ENCODE measurements at regions not wholly inside any gene's neighbourhood (a gene's known extent, or its start where the extent isn't known, plus 50 kb on each side); places are given as distances from the start of the nearest gene placed in this dataset.

- no TSS peak for BruUV-seq (replicated peaks)
- in situ Hi-C loops (cut with MboI) (no loop called here), intact Hi-C loops (cut with micrococcal nuclease; ENCODE audit: unreplicated experiment) (loop anchor here (10.0 kb wide), 1 partner anchor 1722 kb away; no protein-coding TSS in a partner anchor)
- ATAC-seq (peak; percentile 78), FAIRE-seq (peak; percentile 62), DNase-seq (ENCODE audit: low read depth, low spot score) (no peak)
- Histone ChIP-seq H3K27me3 (replicated peaks in 1 of 2; ENCODE audit: control insufficient read depth in 2 of 2, insufficient read depth in 2 of 2, low read length in 1 of 2) (no peaks in the 10 kb centered on the region), H4K20me1 (ENCODE audit: control insufficient read depth, insufficient read depth) (no peaks in the 10 kb centered on the region), H3K9ac (ENCODE audit: control insufficient read depth, insufficient read depth, low read length) (no peak overlapping the region), H3K4me2 (ENCODE audit: control insufficient read depth, insufficient read depth) (no peak overlapping the region), H3K9me3 (replicated peaks; ENCODE audit: control insufficient read depth, insufficient read depth, low read length) (no peaks in the 10 kb centered on the region), H3K4me1 (ENCODE audit: control insufficient read depth, insufficient read depth, low read length) (peaks cover 6% of the 10 kb centered on the region; the same call in 1 of the 2 replicates), H3K36me3 (ENCODE audit: control insufficient read depth in 2 of 2, insufficient read depth in 2 of 2, low read length in 1 of 2) (no peaks in the 10 kb centered on the region), H3K4me3 (no peak overlapping the region), H3K27ac (ENCODE audit: control insufficient read depth, insufficient read depth) (no peak overlapping the region), H3K79me2 (ENCODE audit: control insufficient read depth, insufficient read depth, low read length) (no peaks in the 10 kb centered on the region), H2AFZ (ENCODE audit: control insufficient read depth, low read depth, low read length) (no peak overlapping the region; the same call in 1 of the 2 replicates)
- ChIA-PET RAD21 (ENCODE audit: unreplicated experiment) (interaction anchor here (1.0 kb wide), 1 partner anchor 236 kb away, joined by 3 read pairs; no protein-coding TSS in a partner anchor), CTCF (interaction anchor here (1.3 kb wide), 1 partner anchor 9 kb away, joined by 5 read pairs; no protein-coding TSS in a partner anchor), POLR2A (no interaction called here), SMC1A (ENCODE audit: uncharacterized antibody, unreplicated experiment) (interaction anchor here (1.2 to 1.3 kb wide), 2 partner anchors 11 to 235 kb away, joined by 3 to 4 read pairs; no protein-coding TSS in a partner anchor)
- WGBS (ENCODE audit: insufficient coverage, insufficient replicate concordance, low lambda C conversion rate, missing lambda C conversion rate): 2% methylated on average over 4 of the region's 4 CpGs
- TF ChIP-seq BHLHE40 (IDR thresholded peaks at IDR 0.05; ENCODE audit: borderline replicate concordance in 1 of 2, low read depth in 2 of 2, low read length in 1 of 2): 0 out of 4 replicates have a peak, but pooled peaks of 1 of the 2 experiments have one; percentile 12
- TF ChIP-seq IKZF2 (IDR thresholded peaks at IDR 0.05): 0 out of 4 replicates have a peak, but pooled peaks of 1 of the 2 experiments have one; percentile 26
- peak; percentile 76 for TF ChIP-seq JUNB (IDR thresholded peaks at IDR 0.05)
- no peak for TF ChIP-seq TAF1 (IDR thresholded peaks at IDR 0.05; ENCODE audit: borderline replicate concordance, low read depth, low read length)
- peak; percentile 71 for TF ChIP-seq IRF4 (IDR thresholded peaks at IDR 0.05; ENCODE audit: low read depth, low read length)
- peak; percentile 78 for TF ChIP-seq RUNX3 (IDR thresholded peaks at IDR 0.05; ENCODE audit: low read length)
- TF ChIP-seq STAT1 (conservative IDR thresholded peaks at IDR 0.05): no peak
These were observed 66.6 kb upstream of the FAR2 start for GRCh38 chr12:29082522-29082921.
